Karpas-422 (cell line): ENCODE measurements at regions not wholly inside any gene's neighbourhood (a gene's known extent, or its start where the extent isn't known, plus 50 kb on each side); places are given as distances from the start of the nearest gene placed in this dataset.
"Not testable (repeated sequence)": the region's sequence is repeated elsewhere in the genome, so short reads cannot be mapped to it uniquely, and the experiment has no call there.

Experiments used
- DNase-seq: peaks from one replicate; pipeline ENCODE4 v3.0.0-alpha.2; 2015
- H2AFZ ChIP-seq: fragments of 200-600 bp; sonication (generic); 2 replicates; pipeline ENCODE4 v1.6.1; 2014; ENCODE audit warnings: antibody characterized with exemption, low read length, mixed read lengths
- H3K27ac ChIP-seq: fragments of 200-600 bp; sonication (generic); 2 replicates; pipeline ENCODE4 v1.5.1; 2014; ENCODE audit warnings: mild to moderate bottlenecking, low read length, moderate library complexity
- H3K27me3 ChIP-seq: fragments of 200-600 bp; sonication (generic); 2 replicates; pipeline ENCODE4 v1.6.1; 2014; ENCODE audit warnings: low read length, mixed read lengths
- H3K36me3 ChIP-seq: fragments of 200-600 bp; sonication (generic); 2 replicates; pipeline ENCODE4 v1.6.1; 2014; ENCODE audit warnings: low read length, mixed read lengths; ENCODE audit not compliant: insufficient read depth
- H3K4me1 ChIP-seq: fragments of 200-600 bp; sonication (generic); 2 replicates; pipeline ENCODE4 v1.6.1; 2014; ENCODE audit warnings: mild to moderate bottlenecking, low read length, mixed read lengths
- H3K4me2 ChIP-seq: fragments of 200-600 bp; sonication (generic); 2 replicates; pipeline ENCODE4 v1.6.1; 2014; ENCODE audit warnings: low read length, low read depth, mild to moderate bottlenecking; ENCODE audit not compliant: poor library complexity, severe bottlenecking
- H3K4me3 ChIP-seq: fragments of 200-600 bp; sonication (generic); 2 replicates; pipeline ENCODE4 v1.5.1; 2014; ENCODE audit warnings: mild to moderate bottlenecking, antibody characterized with exemption, low read length, mixed read lengths
- H3K79me2 ChIP-seq: fragments of 200-600 bp; sonication (generic); 2 replicates; pipeline ENCODE4 v1.6.1; 2014; ENCODE audit warnings: mild to moderate bottlenecking, low read length, mixed read lengths
- H3K9ac ChIP-seq: fragments of 200-600 bp; sonication (generic); 2 replicates; pipeline ENCODE4 v1.6.0; 2014; ENCODE audit warnings: low read length
- H3K9me2 ChIP-seq: fragments of 200-600 bp; sonication (generic), shearing (Covaris generic); replicated peaks from 2 replicates; pipeline ENCODE4 v1.6.0; 2014; ENCODE audit warnings: mild to moderate bottlenecking, low read length, moderate library complexity; ENCODE audit not compliant: insufficient read depth
- H3K9me3 ChIP-seq: fragments of 300-700, 200-600 bp; sonication (generic); 2 replicates; pipeline ENCODE4 v1.6.1; 2014; ENCODE audit warnings: low read length, mixed read lengths
- H4K20me1 ChIP-seq: fragments of 200-600 bp; sonication (generic); 2 replicates; pipeline ENCODE4 v1.6.1; 2014; ENCODE audit warnings: mild to moderate bottlenecking, antibody characterized with exemption, low read length, low read depth; ENCODE audit not compliant: insufficient read depth

DNA sequence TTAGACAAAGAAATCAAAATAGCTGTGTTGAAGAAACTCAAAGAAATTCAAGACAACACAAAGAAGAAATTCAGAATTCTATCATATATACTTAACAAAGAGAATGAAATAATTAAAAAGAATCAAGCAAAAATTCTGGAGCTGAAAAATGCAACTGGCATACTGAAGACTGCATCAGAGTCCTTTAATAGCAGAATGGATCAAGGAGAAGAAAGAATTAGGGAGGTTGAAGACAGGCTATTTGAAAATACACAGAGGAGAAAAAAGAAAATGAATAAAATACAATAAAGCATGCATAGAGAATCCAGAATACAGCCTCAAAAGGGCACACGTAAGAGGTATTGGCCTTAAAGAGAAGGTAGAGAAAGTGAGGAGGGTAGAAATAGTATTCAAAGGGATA, 179.5 kb upstream of the SPIN4 start:
- Histone ChIP-seq H3K9me2 (no peaks in the 10 kb centered on the region), H3K36me3 (no peaks in the 10 kb centered on the region), H3K27ac (no peak overlapping the region), H3K27me3 (no peaks in the 10 kb centered on the region), H3K4me1 (no peaks in the 10 kb centered on the region), H3K9me3 (peaks cover 30% of the 10 kb centered on the region), H3K79me2 (peaks cover 76% of the 10 kb centered on the region), H4K20me1 (no peaks in the 10 kb centered on the region), H3K9ac (no peak overlapping the region), H2AFZ (no peak overlapping the region), H3K4me2 (no peak overlapping the region), H3K4me3 (no peak overlapping the region)
- DNase-seq, result no peak

DNA sequence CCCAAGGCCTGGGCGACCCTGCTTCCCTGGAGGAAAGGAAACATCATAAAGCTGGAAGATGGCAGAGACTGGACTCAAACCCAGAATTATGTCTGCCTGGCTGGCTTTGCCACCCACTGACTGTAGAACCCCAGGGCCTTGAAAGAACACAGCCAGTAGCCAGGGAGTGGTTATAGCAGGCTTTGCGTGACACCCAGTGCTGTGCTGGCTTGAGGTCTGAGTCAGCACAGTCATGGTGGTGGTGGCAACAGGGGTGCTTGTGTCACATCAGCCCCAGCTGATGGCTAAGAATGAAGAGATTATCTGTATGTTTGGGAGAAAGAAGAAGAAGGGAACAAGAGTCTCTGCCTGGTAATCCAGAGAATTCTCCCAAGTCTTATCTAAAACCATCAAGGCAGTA, 178.8 kb upstream of the SPIN4 start:
- Histone ChIP-seq H4K20me1 (no peaks in the 10 kb centered on the region), H3K4me1 (no peaks in the 10 kb centered on the region)

GRCh38 chrX:63526863-63527262, 175.7 kb upstream of the SPIN4 start:
- Histone ChIP-seq H4K20me1 (no peaks in the 10 kb centered on the region), H3K27ac (no peak overlapping the region), H3K9me2 (no peaks in the 10 kb centered on the region), H3K9ac (no peak overlapping the region), H3K27me3 (no peaks in the 10 kb centered on the region), H3K4me3 (no peak overlapping the region), H3K36me3 (no peaks in the 10 kb centered on the region), H3K9me3 (peaks cover 19% of the 10 kb centered on the region), H3K4me1 (no peaks in the 10 kb centered on the region), H3K4me2 (no peak overlapping the region), H2AFZ (no peak overlapping the region), H3K79me2 (peaks cover 54% of the 10 kb centered on the region)
- DNase-seq, result no peak

More for the DNA sequence above, 178.8 kb upstream of the SPIN4 start:
- no peak overlapping the region for H3K27ac ChIP-seq
- H3K4me3 ChIP-seq, result no peak overlapping the region
- H3K9me2 ChIP-seq, result no peaks in the 10 kb centered on the region
- peaks cover 28% of the 10 kb centered on the region for H3K9me3 ChIP-seq
- no peaks in the 10 kb centered on the region for H3K27me3 ChIP-seq
- no peak overlapping the region for H3K9ac ChIP-seq
- peaks cover 74% of the 10 kb centered on the region for H3K79me2 ChIP-seq
- DNase-seq, result no peak
- H3K4me2 ChIP-seq, result no peak overlapping the region
- H3K36me3 ChIP-seq, result no peaks in the 10 kb centered on the region
- no peak overlapping the region for H2AFZ ChIP-seq

GRCh38 chrX:63525491-63525890, 174.4 kb upstream of the SPIN4 start:
- Histone ChIP-seq H3K27ac (no peak overlapping the region), H3K4me1 (no peaks in the 10 kb centered on the region), H3K79me2 (peaks cover 41% of the 10 kb centered on the region)

GRCh38 chrX:63519368-63519767, 168.2 kb upstream of the SPIN4 start:
- not testable (repeated sequence) for H2AFZ ChIP-seq, DNase-seq, H3K4me2 ChIP-seq, H3K9me2 ChIP-seq, H3K4me3 ChIP-seq, H3K27ac ChIP-seq, H3K9ac ChIP-seq, H3K36me3 ChIP-seq, H4K20me1 ChIP-seq, H3K27me3 ChIP-seq, H3K4me1 ChIP-seq, H3K9me3 ChIP-seq
- peaks cover 21% of the 10 kb centered on the region for H3K79me2 ChIP-seq

More at GRCh38 chrX:63525491-63525890, 174.4 kb upstream of the SPIN4 start:
- Histone ChIP-seq H4K20me1 (no peaks in the 10 kb centered on the region), H3K27me3 (no peaks in the 10 kb centered on the region), H3K4me3 (no peak overlapping the region), H3K9me3 (peaks cover 13% of the 10 kb centered on the region), H3K9ac (no peak overlapping the region), H3K36me3 (no peaks in the 10 kb centered on the region), H2AFZ (no peak overlapping the region), H3K4me2 (no peak overlapping the region), H3K9me2 (no peaks in the 10 kb centered on the region)
- no peak for DNase-seq

DNA sequence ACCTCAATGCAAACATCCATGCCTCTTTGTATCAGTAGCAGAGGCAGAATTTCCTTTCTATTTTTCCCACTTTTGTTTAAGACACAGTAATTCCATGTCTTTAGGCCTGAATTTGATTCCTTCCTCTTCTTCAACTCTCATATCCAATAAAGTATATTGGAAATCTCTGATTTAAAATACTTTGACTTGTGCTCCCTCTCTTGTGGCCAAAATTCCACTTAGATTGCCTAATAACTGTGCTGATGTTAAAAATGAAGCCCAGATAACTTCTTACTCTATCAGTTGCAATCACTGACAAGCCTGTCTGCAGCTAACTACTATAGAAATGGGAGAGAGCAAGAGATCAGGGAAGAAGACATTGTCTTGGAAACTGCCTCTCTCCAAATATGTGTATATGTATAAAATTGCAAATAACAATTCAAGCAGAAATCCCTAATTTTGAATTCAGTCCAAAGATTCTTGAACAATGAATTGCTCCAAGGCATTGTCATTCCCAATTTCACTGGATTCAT, 163.5 kb upstream of the SPIN4 start:
- no peaks in the 10 kb centered on the region for H4K20me1 ChIP-seq
- no peaks in the 10 kb centered on the region for H3K36me3 ChIP-seq
- no peak overlapping the region for H3K4me2 ChIP-seq
- H3K4me1 ChIP-seq, result no peaks in the 10 kb centered on the region
- DNase-seq, result no peak
- H2AFZ ChIP-seq, result no peak overlapping the region
- H3K27me3 ChIP-seq, result no peaks in the 10 kb centered on the region
- no peaks in the 10 kb centered on the region for H3K9me2 ChIP-seq
- H3K27ac ChIP-seq, result no peak overlapping the region
- H3K9me3 ChIP-seq, result no peaks in the 10 kb centered on the region
- no peak overlapping the region for H3K4me3 ChIP-seq
- no peak overlapping the region for H3K9ac ChIP-seq
- peaks cover 29% of the 10 kb centered on the region for H3K79me2 ChIP-seq

GRCh38 chrX:63513825-63514568, 162.9 kb upstream of the SPIN4 start:
- Histone ChIP-seq H3K9me3 (no peaks in the 10 kb centered on the region), H3K27ac (no peak overlapping the region), H3K9me2 (no peaks in the 10 kb centered on the region), H2AFZ (no peak overlapping the region), H3K36me3 (no peaks in the 10 kb centered on the region), H4K20me1 (no peaks in the 10 kb centered on the region), H3K9ac (no peak overlapping the region), H3K4me1 (no peaks in the 10 kb centered on the region), H3K27me3 (no peaks in the 10 kb centered on the region), H3K4me2 (no peak overlapping the region), H3K4me3 (no peak overlapping the region), H3K79me2 (peaks cover 29% of the 10 kb centered on the region)
- DNase-seq, result no peak

DNA sequence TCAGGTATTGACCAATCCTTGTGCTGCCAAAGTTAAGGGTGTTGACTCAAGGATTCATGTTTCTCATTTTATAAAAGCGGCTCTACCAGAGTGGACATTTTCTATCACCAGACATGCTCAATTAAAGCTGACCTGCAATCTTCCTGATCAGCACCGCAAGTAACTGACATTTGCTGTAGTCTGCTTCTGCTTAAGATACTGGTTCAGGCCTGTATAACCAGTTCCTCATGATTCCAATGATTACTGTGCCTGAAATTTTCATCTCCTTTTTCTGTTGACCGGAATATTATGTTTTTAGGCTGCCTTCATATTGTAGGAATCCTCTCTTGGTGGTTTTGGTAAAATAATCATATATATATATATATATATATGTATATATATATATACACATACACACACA, 160.2 kb upstream of the SPIN4 start:
- H3K4me3 ChIP-seq, result no peak overlapping the region
- H3K27ac ChIP-seq, result no peak overlapping the region
- no peaks in the 10 kb centered on the region for H4K20me1 ChIP-seq
- no peaks in the 10 kb centered on the region for H3K4me1 ChIP-seq
- no peaks in the 10 kb centered on the region for H3K27me3 ChIP-seq
- H3K9ac ChIP-seq, result no peak overlapping the region
- H3K9me3 ChIP-seq, result no peaks in the 10 kb centered on the region
- no peaks in the 10 kb centered on the region for H3K36me3 ChIP-seq
- H3K9me2 ChIP-seq, result no peaks in the 10 kb centered on the region
- H2AFZ ChIP-seq, result no peak overlapping the region
- no peak overlapping the region for H3K4me2 ChIP-seq
- peaks cover 18% of the 10 kb centered on the region for H3K79me2 ChIP-seq
- DNase-seq, result no peak
